ENCODE measurements at regions not wholly inside any gene's neighbourhood (a gene's known extent, or its start where the extent isn't known, plus 50 kb on each side); places are given as distances from the start of the nearest gene placed in this dataset.

- Histone ChIP-seq H3K27me3 (no peaks in the 10 kb centered on the region), H3K4me3 (no peak overlapping the region), H3K9me3 (replicated peaks in 1 of 3) (no peaks in the 10 kb centered on the region), H3K4me1 (replicated peaks in 1 of 2) (peaks cover 3 to 4% of the 10 kb centered on the region in 2 donors), H3K36me3 (replicated peaks in 1 of 2) (no peaks in the 10 kb centered on the region), H3K27ac (no peak overlapping the region)
- intact Hi-C loops (cut with DNase I): no loop called here
- DNase-seq: no peak
- TF ChIP-seq POLR2A (IDR thresholded peaks at IDR 0.05) (no peak), CTCF (IDR thresholded peaks at IDR 0.05) (no peak)
- 75 to 90% (median 81%) methylated on average over 5 of the region's 5 CpGs for WGBS, 4 donors
Observed at GRCh38 chr12:4169531-4169930, 104.0 kb upstream of the CCND2 start.

DNA sequence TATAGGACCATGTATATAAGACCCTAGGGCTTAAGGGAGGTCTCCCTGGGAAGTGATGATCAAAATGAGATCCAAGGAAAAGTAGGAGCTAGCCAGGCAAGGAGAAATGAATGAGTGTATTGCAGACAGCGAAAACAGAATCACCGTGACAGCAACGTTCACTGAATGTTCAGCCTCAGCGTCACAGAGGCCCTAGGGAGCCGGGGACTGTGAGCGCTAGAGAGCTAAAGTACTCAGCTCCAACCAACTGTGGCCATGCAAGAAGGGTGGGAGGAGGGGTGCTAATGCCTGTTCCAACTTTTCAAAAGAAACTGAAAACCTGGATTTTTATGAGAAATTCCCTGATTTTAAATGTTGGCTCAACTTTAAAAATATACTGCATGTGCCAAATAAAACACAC, 105.5 kb upstream of the CCND2 start:
- 75 to 87% (median 80%) methylated on average over 6 of the region's 6 CpGs for WGBS, 4 donors
- Histone ChIP-seq H3K36me3 (replicated peaks in 1 of 2) (no peaks in the 10 kb centered on the region), H3K27me3 (no peaks in the 10 kb centered on the region), H3K4me3 (no peak overlapping the region), H3K9me3 (replicated peaks in 1 of 3) (no peaks in the 10 kb centered on the region), H3K4me1 (replicated peaks in 1 of 2) (peaks cover 3 to 4% of the 10 kb centered on the region in 2 donors), H3K27ac (no peak overlapping the region)
- no peak for DNase-seq
- TF ChIP-seq CTCF (IDR thresholded peaks at IDR 0.05): no peak
- no peak for TF ChIP-seq POLR2A (IDR thresholded peaks at IDR 0.05)
- intact Hi-C loops (cut with DNase I): no loop called here

GRCh38 chr12:4164559-4165558, 108.7 kb upstream of the CCND2 start:
- Histone ChIP-seq H3K4me3 (peak overlapping the region in 3 of 4 donors; percentile 11 to 57 (median 15)), H3K27me3 (no peaks in the 10 kb centered on the region), H3K36me3 (replicated peaks in 1 of 2) (no peaks in the 10 kb centered on the region), H3K27ac (peak overlapping the region in 3 of 5 donors; percentile 41 to 82 (median 52)), H3K4me1 (replicated peaks in 1 of 2) (peaks cover 0 to 2% of the 10 kb centered on the region in 2 donors), H3K9me3 (replicated peaks in 1 of 3) (no peaks in the 10 kb centered on the region)
- no peak for TF ChIP-seq CTCF (IDR thresholded peaks at IDR 0.05)
- peak in 1 of 2 donors; percentile 16 for TF ChIP-seq POLR2A (IDR thresholded peaks at IDR 0.05)
- intact Hi-C loops (cut with DNase I): no loop called here
- DNase-seq: peak; percentile 35 to 63 (median 55)
- 12 to 24% (median 17%) methylated on average over 18 to 63 of the region's 63 CpGs for WGBS, 4 donors

DNA sequence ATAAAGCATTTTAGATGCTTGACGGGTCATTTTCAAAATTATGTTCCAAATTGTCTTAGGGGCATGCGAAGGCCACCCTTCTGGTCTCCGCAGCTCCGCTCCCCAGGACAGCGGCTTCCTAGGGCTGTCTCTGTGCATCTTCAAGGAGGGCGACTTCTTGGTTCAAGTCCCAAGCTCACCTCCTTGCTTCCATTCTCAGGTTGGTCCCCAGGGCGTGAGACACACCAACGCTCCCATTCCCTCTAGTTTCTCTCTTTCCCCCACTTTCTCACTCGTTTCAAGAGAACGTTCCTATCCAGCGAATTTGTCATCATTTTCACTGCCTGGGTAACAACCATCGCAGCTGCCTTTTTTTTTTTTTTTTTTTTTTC, 109.4 kb upstream of the CCND2 start:
- H3K27me3 ChIP-seq: no peaks in the 10 kb centered on the region
- 58 to 62% (median 60%) methylated on average over 12 of the region's 12 CpGs for WGBS, 4 donors
- H3K4me3 ChIP-seq: peak overlapping the region in 1 of 4 donors; percentile 57
- H3K36me3 ChIP-seq (replicated peaks in 1 of 2): no peaks in the 10 kb centered on the region
- TF ChIP-seq CTCF (IDR thresholded peaks at IDR 0.05) (no peak), POLR2A (IDR thresholded peaks at IDR 0.05) (no peak)
- intact Hi-C loops (cut with DNase I): no loop called here
- no peak for DNase-seq
- peaks cover 0 to 4% of the 10 kb centered on the region in 2 donors for H3K4me1 ChIP-seq (replicated peaks in 1 of 2)
- H3K27ac ChIP-seq: no peak overlapping the region
- H3K9me3 ChIP-seq (replicated peaks in 1 of 3): no peaks in the 10 kb centered on the region
